ENCODE measurements at regions not wholly inside any gene's neighbourhood (a gene's known extent, or its start where the extent isn't known, plus 50 kb on each side); places are given as distances from the start of the nearest gene placed in this dataset.

- TF ChIP-seq CTCF (conservative IDR thresholded peaks at IDR 0.05; ENCODE audit: low read depth, low read length) (no peak), ELK1 (IDR thresholded peaks at IDR 0.05; ENCODE audit: borderline replicate concordance, low read depth, low read length) (no peak), POLR2A (IDR thresholded peaks at IDR 0.05; ENCODE audit: low read depth, low read length) (no peak), USF2 (IDR thresholded peaks at IDR 0.05; ENCODE audit: low read depth, low read length) (no peak), CEBPB (IDR thresholded peaks at IDR 0.05; ENCODE audit: low read depth, low read length) (no peak), BHLHE40 (IDR thresholded peaks at IDR 0.05; ENCODE audit: low read depth, low read length) (no peak), RCOR1 (IDR thresholded peaks at IDR 0.05; ENCODE audit: insufficient replicate concordance, low read length) (no peak), RAD21 (IDR thresholded peaks at IDR 0.05; ENCODE audit: low read length) (no peak), RFX5 (IDR thresholded peaks at IDR 0.05; ENCODE audit: low read depth, low read length) (no peak), MAZ (IDR thresholded peaks at IDR 0.05; ENCODE audit: borderline replicate concordance, low read depth, low read length) (no peak)
Observed at GRCh38 chr5:155276231-155276630, 262.7 kb downstream of the KIF4B start.
